ENCODE measurements at regions not wholly inside any gene's neighbourhood (a gene's known extent, or its start where the extent isn't known, plus 50 kb on each side); places are given as distances from the start of the nearest gene placed in this dataset.

- no peak for TF ChIP-seq CTCF (IDR thresholded peaks at IDR 0.05 in 4 of 5, conservative IDR thresholded peaks at IDR 0.05 in 1 of 5)
- TF ChIP-seq POLR2A (IDR thresholded peaks at IDR 0.05): no peak
These were observed 412.4 kb upstream of the CADM1 start for GRCh38 chr11:115916608-115917007.

All from gastrocnemius medialis (tissue), 4 donors.